NT2/D1 (cell line): ENCODE measurements at regions not wholly inside any gene's neighbourhood (a gene's known extent, or its start where the extent isn't known, plus 50 kb on each side); places are given as distances from the start of the nearest gene placed in this dataset.

ENCODE experiments used
- SUZ12 ChIP-seq: IDR thresholded peaks from 2 replicates; pipeline ENCODE4 v1.6.1; 2011; ENCODE audit not compliant: insufficient read length, insufficient read depth; ENCODE audit errors: extremely low read depth
- YY1 ChIP-seq: IDR thresholded peaks from 2 replicates; pipeline ENCODE4 v1.6.1; 2011; ENCODE audit not compliant: insufficient read length, insufficient read depth

GRCh38 chr2:161546635-161547034, 77.6 kb upstream of the SLC4A10 start:
- TF ChIP-seq SUZ12, result no peak
- no peak for TF ChIP-seq YY1
